ENCODE measurements at regions not wholly inside any gene's neighbourhood (a gene's known extent, or its start where the extent isn't known, plus 50 kb on each side); places are given as distances from the start of the nearest gene placed in this dataset.

GRCh38 chr11:70506986-70507385 lies 108.7 kb downstream of the CTTN start:
- ATAC-seq (ENCODE audit: insufficient read depth, low read depth) = no peak
- TF ChIP-seq CTCF (IDR thresholded peaks at IDR 0.05; ENCODE audit: borderline replicate concordance, extremely low read depth, low read length, poor library complexity, severe bottlenecking) (no peak), EZH2 (IDR thresholded peaks at IDR 0.05; ENCODE audit: borderline replicate concordance, low read depth, low read length, severe bottlenecking) (no peak)
- H3K4me3 ChIP-seq (ENCODE audit: low read depth in 1 of 2, low read length in 2 of 2) = no peak overlapping the region
- no peak overlapping the region for H3K4me2 ChIP-seq (ENCODE audit: insufficient read depth, low read length)
- no peaks in the 10 kb centered on the region for H3K4me1 ChIP-seq (ENCODE audit: insufficient read depth, low read length)
- no peaks in the 10 kb centered on the region for H3K36me3 ChIP-seq (ENCODE audit: insufficient read depth, low read length)
- no peak for DNase-seq
- no peaks in the 10 kb centered on the region for H3K79me2 ChIP-seq (ENCODE audit: insufficient read depth, low read length)
- peaks cover 4% of the 10 kb centered on the region; the same call in 1 of the 2 replicates for H4K20me1 ChIP-seq (ENCODE audit: insufficient read depth, low read length)
- no peak overlapping the region for H2AFZ ChIP-seq (ENCODE audit: low read depth, low read length)
- no peak overlapping the region for H3K27ac ChIP-seq (ENCODE audit: low read length)
- no peaks in the 10 kb centered on the region for H3K27me3 ChIP-seq (ENCODE audit: insufficient read depth, low read length, poor library complexity)
- H3K9me3 ChIP-seq (ENCODE audit: insufficient read depth, low read length, severe bottlenecking) = no peaks in the 10 kb centered on the region
- no peak overlapping the region for H3K9ac ChIP-seq (ENCODE audit: low read depth, low read length)

- Histone ChIP-seq H3K4me3 (ENCODE audit: low read depth in 1 of 2, low read length in 2 of 2) (no peak overlapping the region), H3K9me3 (ENCODE audit: insufficient read depth, low read length, severe bottlenecking) (peaks cover 2% of the 10 kb centered on the region), H3K79me2 (ENCODE audit: insufficient read depth, low read length) (no peaks in the 10 kb centered on the region), H2AFZ (ENCODE audit: low read depth, low read length) (no peak overlapping the region), H3K4me2 (ENCODE audit: insufficient read depth, low read length) (no peak overlapping the region), H3K27ac (ENCODE audit: low read length) (no peak overlapping the region), H3K27me3 (ENCODE audit: insufficient read depth, low read length, poor library complexity) (no peaks in the 10 kb centered on the region), H4K20me1 (ENCODE audit: insufficient read depth, low read length) (peaks cover 4% of the 10 kb centered on the region; the same call in 1 of the 2 replicates), H3K36me3 (ENCODE audit: insufficient read depth, low read length) (no peaks in the 10 kb centered on the region), H3K4me1 (ENCODE audit: insufficient read depth, low read length) (no peaks in the 10 kb centered on the region), H3K9ac (ENCODE audit: low read depth, low read length) (no peak overlapping the region)
- TF ChIP-seq EZH2 (IDR thresholded peaks at IDR 0.05; ENCODE audit: borderline replicate concordance, low read depth, low read length, severe bottlenecking) = no peak
- TF ChIP-seq CTCF (IDR thresholded peaks at IDR 0.05; ENCODE audit: borderline replicate concordance, extremely low read depth, low read length, poor library complexity, severe bottlenecking) = no peak
- ATAC-seq (ENCODE audit: insufficient read depth, low read depth) (no peak), DNase-seq (no peak)
These were observed 109.3 kb downstream of the CTTN start for GRCh38 chr11:70507466-70508230.

- H3K4me1 ChIP-seq (ENCODE audit: insufficient read depth, low read length) = no peaks in the 10 kb centered on the region
- H3K4me2 ChIP-seq (ENCODE audit: insufficient read depth, low read length) = no peak overlapping the region
- no peak overlapping the region for H3K4me3 ChIP-seq (ENCODE audit: low read depth in 1 of 2, low read length in 2 of 2)
- no peak overlapping the region for H3K9ac ChIP-seq (ENCODE audit: low read depth, low read length)
- TF ChIP-seq EZH2 (IDR thresholded peaks at IDR 0.05; ENCODE audit: borderline replicate concordance, low read depth, low read length, severe bottlenecking) (no peak), CTCF (IDR thresholded peaks at IDR 0.05; ENCODE audit: borderline replicate concordance, extremely low read depth, low read length, poor library complexity, severe bottlenecking) (no peak)
- no peaks in the 10 kb centered on the region for H3K27me3 ChIP-seq (ENCODE audit: insufficient read depth, low read length, poor library complexity)
- ATAC-seq (ENCODE audit: insufficient read depth, low read depth) = no peak
- H4K20me1 ChIP-seq (ENCODE audit: insufficient read depth, low read length) = peaks cover 4% of the 10 kb centered on the region; the same call in 1 of the 2 replicates
- peaks cover 7% of the 10 kb centered on the region for H3K9me3 ChIP-seq (ENCODE audit: insufficient read depth, low read length, severe bottlenecking)
- no peak overlapping the region for H3K27ac ChIP-seq (ENCODE audit: low read length)
- H3K36me3 ChIP-seq (ENCODE audit: insufficient read depth, low read length) = no peaks in the 10 kb centered on the region
- H3K79me2 ChIP-seq (ENCODE audit: insufficient read depth, low read length) = no peaks in the 10 kb centered on the region
- DNase-seq = no peak
- H2AFZ ChIP-seq (ENCODE audit: low read depth, low read length) = no peak overlapping the region
These were observed 109.8 kb downstream of the CTTN start for GRCh38 chr11:70508231-70508480.
